ENCODE measurements at regions not wholly inside any gene's neighbourhood (a gene's known extent, or its start where the extent isn't known, plus 50 kb on each side); places are given as distances from the start of the nearest gene placed in this dataset.
"Not testable (repeated sequence)": the region's sequence is repeated elsewhere in the genome, so short reads cannot be mapped to it uniquely, and the experiment has no call there.

DNA sequence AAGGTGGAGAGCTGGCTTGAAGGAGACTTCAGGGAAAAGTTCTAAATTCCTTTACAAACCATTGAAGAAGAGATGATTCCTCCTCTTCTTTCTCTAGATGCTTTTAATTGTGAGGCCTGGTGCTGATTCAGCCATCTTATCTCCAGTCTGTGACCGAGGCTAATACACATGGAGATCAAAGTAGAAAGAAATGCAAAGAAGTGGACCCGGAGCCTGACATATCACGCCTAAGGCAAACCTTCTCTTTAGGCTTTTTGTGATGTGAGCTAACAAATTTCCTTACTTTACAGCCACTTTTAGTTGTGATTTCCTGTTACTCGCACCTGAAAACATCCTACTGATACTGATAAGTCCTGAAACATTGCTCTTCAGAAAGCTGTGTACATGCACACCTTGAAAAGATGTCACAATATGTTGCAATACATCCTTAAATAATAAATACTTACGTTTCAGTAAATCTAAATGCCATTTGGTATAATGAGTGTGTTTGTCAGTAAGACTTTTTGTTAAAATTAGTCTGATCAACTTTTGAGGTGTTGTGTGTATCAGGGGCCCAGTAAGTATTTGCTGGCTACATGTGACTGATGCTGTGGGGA, 192.4 kb downstream of the BAMBI start:
- no peak for DNase-seq

DNA sequence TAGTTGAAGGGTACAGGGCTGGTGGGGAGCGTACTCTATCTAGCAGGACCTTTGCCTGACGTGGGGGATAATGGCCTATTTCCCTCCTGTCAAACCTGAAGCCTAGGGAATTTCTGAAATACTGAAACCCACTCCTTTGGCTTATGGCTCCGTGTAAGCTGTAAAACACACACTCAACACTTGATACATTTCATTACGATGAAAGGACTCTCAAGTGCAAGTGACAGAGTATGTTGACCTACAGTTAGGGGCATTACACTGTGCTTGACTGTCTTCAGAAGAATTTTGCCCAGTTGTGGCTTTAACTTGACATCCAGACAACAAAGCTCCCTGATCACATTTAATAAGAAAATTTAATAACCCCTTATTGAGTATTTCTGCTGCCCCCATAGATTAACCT, 194.3 kb downstream of the BAMBI start:
- DNase-seq = no peak

DNA sequence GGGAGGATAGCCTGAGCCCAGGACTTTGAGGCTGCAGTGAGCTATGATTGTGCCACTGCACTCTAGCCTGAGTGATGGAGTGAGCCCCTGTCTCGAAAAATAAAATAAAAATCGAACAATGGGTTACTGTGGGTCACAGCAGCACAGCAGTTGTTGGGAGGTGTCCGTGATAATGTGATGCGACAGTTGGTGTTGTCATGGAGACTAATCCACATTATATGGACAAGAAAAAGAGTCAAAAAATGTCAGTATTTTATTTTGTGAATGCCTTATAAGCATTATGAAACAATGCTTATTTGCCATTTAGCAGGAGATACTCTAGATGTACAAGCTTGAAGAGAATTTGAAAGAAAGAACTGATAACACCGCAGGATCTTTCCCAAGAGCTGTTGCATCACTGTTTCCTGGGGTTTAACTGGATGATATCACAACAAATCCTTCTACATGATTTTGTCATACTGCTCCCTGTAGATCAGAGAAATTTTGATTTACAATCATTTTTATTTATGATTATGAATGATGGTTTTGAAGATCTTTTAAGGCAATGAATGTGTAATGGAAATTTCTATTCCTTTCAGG, 195.4 kb downstream of the BAMBI start:
- DNase-seq = no peak

DNA sequence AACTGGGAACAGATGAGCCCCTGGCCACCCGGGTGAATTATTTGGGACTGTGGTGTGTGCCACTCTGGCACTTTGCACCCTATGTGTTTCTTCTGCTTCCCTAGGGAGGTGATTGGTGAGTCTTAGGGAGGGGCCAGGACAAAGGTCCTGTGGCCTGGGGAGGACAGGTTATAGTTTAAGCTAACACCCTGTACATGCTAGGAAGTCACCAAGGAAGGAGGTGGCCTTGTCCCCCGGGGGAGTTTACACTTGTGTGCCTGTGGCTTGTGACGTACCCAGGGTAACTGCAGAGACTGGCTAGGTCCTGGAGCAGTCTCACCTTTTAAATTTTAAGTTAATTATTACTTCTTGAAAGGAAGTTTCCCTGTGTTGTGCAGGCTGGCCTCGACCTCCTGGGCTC, 196.2 kb downstream of the BAMBI start:
- no peak for DNase-seq

DNA sequence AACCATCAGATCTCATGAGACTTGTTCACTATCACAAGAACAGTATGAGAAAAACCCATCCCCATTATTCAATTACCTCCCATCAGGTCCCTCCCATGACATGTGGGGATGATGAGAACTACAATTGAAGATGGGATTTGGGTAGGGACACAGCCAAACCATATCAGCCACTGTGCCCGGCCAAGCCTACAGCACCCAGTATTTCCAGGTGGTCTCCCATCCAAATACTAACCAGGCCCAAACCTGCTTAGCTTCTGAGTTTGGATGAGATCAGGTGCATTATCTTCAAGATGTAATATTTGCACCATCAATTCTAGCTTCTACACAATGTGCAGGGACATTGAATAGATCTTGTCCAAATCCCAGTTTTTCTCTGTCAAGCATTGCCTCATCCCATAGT, 196.9 kb downstream of the BAMBI start:
- DNase-seq = no peak

DNA sequence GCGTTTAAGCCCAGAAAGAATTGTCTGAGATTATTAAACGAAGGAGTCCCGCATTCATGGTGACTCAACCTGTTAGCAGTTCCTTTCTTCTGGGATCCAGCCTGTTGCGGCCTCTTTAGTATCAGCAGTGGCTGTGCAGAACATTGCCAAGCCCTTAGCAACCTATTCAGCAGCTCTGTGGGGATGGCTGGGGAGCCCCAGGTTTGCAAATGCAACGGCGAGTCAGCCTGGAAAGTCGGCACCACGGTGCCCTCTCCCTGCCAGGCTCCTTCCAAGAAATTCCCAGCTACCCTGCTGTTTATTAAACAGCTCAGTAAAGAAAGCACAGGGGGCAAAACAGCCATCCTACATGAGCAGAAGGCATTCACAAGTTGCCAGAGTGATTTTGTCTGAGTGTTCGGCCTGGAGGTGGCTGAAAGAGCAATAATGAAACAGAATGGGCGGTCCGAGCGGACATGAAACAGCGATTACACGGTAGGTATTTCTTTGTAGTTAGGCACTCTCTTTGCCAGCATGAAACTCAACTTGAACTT, 198.3 kb downstream of the BAMBI start:
- no peak for DNase-seq

DNA sequence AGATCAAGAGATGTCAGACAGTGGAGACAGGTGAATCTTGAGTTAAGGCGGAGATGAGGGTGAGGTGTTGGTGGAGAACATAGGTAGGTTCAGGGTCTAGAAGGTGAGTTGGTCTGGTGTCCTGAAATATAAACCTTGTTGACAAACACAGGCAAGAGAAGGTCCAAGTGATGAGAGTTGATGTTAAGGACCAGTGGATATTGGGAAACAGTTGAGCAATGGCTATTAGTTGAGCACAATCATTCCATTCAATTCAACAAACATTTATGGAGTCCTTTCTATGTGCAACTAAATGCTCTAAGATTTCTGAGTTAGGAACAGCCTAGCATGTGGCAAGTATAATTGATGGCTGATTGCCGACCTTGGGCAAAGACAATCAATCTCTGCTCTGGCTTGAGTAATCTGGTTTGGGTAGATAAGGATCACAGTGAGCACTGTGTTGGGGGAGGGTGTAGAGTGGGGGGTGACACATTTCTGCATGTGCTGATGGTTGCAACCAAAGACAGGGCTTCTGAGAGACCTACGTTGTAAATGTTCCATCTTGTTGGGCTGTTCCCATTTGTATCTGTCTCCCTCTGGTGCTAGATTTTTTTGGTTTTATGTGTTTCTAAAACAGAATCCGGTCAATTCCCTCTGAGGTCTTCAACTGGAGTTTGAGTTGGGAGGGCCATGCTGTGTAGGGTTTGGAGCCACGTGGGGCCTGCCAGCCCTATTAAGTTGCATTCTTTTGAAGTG, 201.1 kb downstream of the BAMBI start:
- no peak for DNase-seq

DNA sequence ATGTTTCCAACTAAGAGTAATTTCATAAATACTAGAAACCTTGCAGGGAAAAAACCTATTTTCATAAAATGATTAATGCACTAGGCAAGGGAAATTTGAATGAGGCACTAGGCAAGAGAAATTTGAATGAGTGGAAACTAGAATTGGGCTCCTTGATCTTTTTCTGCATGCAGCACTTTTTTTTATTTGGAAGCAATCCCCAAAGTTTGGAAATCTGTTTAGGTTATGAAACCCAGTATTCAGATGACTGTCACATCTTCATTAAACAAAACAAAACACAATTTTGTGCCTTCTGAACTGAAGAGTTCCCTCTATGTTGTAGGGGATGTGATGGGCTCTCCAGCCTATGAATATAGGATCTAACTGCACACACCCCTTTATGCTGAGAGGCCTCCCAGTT, 201.9 kb downstream of the BAMBI start:
- no peak for DNase-seq

DNA sequence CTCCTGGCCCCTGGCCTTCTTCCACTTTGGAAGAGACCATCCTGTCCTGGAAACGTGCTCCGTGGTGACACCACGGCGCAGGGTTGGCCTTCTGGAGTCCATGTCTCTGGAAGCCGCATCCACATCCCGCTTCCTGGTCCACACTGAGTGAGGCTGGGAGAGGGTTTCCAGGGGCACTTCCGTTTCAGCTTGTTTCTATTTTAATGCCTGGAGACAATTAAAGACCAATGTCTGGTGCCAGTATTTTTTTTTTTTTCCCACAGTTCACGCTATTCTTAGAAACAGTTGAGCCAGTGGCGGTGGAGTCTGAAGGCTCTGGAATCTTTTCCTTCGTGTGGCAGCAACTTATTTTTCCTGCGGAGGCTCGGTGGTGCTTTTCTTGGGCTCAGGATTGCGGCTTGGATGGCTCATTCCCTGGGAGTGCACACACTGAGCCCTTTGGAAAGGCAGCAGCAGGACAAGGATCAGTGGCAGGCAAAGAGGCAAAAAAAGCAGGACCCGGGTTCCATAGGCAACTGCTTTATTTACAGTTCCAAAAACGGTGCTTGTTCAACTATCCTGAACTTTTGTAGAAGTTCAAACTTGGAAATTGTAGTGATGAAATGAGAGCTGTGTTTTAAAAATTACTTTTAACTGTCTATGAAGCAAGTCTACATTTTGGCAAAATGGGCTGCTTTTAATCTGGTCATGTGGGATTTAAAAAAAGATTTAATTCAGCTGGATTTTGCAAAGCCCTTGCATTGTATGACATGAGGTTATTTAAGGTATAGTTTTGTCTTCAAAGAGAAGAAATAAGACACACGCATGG, 202.8 kb downstream of the BAMBI start:
- DNase-seq = no peak

DNA sequence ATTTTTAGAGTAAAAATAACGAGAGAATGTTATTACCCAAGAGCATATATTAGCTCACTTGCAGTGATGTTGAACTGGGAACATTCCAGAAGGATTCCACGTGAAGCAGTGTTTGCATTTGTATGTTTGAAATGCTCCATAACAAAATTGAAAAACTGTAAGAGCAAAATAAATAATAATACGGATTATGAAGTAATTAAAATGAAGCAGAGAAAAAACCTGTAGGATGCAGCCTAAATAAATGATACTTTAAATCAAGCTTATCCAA, 203.3 kb downstream of the BAMBI start:
- DNase-seq = no peak

DNA sequence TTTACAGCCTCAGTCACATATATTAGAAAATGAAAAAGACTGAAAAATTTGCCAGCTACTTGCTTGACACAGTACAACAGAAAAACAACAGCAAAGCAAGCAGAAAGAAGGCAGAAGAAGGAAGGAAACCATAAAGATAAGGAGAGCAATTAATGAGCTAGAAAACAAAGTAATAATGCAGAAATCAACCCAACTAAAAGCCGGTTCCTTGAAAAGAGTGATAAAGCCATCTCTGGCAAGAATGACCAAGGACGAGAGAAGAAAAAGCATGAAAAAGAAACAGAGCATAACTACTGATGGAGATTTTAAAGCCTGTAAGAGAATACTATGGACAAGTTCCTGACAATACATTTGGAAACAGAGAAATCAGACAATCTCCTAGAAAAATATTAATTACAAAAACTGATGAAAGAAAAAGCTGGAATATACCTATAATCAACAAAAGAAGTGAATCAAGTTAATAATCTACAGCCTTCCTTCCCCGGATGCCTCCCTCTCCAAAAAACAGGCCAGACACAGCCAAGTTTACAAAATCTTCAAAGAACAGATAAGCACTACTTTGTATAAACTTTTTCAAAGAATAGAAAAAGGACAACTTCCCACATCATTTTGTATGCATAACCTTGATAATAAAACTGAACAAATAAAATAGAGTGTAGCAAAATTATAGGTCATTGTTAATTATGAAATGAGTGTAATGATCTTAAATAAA, 204.0 kb downstream of the BAMBI start:
- no peak for DNase-seq

DNA sequence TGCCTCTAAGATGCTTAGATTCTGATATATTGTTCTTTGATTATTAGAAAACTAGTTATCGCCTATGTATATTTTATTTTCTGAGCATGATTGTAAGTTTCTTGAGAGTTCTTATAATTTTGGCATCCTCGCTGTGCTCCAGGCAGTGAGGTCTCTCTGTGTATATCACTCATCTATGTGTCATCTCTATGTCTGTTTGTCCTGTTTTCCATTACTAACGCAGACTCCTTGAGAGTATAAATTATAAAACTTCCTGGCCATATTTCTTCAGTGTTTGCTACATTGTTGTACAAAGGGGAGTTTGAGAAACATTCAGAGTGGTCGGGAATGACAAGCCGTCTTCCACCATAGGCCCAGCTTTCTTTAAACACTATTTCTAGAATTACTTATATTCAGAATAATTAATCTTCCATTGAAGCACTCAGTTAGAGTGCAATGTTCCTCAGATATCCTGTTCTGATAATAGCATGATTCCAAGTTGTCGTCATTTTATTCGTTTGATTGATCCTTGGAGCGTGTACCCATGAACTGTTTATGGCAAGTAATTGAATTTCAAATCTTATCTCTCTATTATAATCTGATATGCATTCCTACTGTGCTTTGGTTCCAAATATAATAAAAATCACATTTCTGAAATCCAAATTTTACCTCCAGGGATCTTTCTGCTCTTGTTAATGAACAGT, 206.6 kb downstream of the BAMBI start:
- no peak for DNase-seq

DNA sequence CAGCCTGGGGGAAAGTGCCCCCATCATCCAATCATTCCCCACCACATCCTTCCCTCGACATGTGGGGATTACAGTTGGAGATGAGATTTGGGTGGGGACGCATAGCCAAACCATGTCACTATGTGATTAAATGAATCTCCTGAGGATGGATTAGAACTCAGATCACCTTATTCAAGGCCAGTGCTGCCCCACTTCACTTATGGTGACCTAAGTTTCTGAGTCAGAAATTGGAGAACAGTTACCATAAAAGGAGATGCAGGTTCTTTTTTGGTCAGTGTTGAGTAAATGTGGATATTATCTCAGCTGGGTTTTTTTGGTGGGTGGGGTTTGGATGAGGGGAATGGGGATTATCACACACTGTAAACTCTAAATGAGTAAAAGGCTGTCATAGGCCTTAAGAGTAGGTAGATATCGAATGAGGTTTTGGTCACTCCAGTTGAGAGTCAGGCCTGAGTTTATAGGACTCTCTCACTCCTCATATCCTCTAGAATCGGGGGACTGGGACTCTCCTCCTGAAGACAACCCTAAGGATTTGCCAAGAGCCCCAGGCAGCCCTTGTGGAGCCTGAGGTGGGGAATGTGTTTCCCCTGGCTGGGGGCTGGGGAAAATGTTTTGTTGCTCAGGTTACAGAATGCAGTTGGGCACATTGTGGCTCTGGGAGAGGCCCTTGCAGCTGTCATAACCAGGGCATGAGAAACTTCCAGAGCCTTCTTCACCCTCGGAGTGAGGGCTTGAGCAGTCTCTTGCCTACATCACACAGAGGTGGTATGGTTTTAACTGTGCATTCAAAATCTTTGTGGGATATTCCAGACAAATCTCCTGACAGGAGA, 213.0 kb downstream of the BAMBI start:
- no peak for DNase-seq

DNA sequence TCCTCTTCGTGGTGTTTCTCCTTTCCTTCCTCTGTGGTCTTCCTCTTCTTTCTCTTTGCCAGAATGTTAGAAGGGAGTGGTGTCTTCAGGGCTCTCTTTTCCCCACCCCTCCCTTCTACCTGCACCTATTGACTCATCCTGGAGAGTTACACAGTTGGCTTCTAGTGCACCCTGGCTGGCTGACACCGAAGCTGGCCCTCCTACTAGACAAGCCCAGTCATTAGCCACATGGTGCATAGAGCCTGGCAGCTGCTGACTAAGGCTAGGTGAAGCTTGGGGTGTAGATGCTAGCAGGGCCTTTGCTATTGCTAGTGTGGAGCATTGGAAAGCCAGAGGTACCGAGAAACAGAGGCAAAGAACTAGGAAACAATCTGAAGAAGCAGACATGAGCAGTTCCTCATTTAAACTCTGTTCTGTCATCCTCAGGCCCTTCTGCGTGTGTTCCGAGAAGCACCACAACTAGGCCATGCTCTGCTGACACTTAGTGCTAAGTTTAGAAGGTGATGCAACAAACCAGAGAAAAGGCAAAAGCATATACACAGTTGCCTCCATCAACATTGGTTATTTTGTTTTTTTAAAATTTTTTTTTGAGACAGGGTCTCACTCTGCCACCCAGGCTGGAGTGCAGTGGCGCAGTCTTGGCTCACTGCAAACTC, 213.9 kb downstream of the BAMBI start:
- no peak for DNase-seq

DNA sequence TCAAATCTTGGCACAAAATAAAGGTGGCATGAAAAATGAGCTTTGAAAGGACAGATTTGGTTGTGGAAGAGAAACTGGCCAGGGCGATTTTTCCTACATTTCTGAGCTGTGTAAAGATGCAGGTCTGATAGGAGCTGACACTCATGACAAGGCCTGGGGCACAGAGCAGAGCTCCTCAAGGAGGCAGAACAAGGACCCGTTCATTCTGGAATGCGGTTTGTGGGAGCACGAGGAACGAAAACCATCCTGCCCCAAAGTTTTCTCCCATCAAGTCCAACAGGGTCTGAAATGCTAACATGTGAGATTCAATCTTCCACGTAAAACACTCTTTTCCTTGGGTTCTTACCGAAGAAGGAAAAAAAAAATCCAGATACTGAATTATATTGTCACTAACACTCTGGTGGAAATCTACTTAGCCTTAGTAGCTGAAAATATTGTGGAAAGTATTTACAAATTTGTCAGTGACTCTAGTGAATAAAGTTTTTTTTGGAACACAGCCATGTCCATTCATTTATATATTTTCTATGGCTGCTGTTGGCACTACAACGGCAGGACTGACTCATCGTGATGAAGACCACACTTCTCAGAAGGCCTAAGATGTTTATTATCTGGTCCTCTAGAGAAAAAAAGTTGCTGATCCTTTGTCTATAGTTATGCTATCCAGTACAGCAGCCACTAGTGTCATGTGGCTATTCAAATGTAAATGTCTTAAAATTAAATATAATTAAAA, 215.7 kb downstream of the BAMBI start:
- no peak for DNase-seq

DNA sequence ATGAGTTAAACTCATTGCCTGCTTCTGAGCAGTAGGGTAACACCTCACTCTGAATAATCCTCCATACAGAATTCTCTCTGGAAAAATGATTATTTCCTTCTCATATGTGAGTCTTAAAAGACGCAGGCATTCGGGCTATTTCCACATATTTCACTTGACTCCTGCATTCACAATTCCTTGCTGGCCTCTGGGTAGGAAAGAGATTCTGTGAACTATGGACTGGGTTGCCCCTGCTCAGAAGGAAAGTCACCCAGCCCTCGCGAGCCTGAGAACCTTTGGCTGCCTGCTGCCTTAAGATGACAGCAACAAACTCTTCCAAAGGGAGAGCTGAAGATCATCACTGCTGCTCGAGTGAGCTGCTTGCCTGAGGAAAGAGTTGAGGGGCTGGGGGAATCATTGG, 216.8 kb downstream of the BAMBI start:
- no peak for DNase-seq

DNA sequence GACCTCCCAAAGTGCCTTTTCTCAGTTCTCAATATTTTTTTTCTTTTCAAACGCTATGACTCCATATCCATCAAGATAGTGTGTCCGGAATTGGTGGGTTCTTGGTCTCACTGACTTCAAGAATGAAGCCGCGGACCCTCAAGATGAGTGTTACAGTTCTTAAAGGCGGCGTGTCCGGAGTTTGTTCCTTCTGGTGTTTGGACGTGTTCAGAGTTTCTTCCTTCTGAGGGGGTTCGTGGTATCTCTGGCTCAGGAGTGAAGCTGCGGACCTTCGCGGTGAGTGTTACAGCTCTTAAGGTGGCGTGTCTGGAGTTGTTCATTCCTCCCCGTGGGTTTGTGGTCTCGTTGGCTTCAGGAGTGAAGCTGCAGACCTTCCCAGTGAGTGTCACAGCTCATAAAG, 218.3 kb downstream of the BAMBI start:
- DNase-seq = not testable (repeated sequence)

DNA sequence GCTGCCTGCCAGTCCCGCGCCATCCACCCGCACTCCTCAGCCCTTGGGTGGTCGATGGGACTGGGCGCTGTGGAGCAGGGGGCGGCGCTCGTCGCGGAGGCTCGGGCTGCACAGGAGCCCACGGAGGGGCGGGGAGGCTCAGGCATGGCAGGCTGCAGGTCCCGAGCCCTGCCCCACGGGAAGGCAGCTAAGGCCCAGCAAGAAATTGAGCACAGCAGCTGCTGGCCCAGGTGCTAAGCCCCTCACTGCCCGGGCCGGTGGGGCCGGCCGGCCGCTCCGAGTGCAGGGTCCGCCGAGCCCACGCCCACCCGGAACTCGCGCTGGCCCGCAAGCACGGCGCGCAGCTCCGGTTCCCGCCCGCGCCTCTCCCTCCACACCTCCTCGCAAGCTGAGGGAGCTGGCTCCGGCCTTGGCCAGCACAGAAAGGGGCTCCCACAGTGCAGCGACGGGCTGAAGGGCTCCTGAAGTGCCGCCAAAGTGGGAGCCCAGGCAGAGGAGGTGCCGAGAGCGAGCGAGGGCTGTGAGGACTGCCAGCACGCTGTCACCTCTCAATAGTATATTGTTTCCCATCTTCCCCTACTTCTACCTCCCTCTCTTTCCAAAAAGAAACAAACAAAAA, 219.6 kb downstream of the BAMBI start:
- not testable (repeated sequence) for DNase-seq

DNA sequence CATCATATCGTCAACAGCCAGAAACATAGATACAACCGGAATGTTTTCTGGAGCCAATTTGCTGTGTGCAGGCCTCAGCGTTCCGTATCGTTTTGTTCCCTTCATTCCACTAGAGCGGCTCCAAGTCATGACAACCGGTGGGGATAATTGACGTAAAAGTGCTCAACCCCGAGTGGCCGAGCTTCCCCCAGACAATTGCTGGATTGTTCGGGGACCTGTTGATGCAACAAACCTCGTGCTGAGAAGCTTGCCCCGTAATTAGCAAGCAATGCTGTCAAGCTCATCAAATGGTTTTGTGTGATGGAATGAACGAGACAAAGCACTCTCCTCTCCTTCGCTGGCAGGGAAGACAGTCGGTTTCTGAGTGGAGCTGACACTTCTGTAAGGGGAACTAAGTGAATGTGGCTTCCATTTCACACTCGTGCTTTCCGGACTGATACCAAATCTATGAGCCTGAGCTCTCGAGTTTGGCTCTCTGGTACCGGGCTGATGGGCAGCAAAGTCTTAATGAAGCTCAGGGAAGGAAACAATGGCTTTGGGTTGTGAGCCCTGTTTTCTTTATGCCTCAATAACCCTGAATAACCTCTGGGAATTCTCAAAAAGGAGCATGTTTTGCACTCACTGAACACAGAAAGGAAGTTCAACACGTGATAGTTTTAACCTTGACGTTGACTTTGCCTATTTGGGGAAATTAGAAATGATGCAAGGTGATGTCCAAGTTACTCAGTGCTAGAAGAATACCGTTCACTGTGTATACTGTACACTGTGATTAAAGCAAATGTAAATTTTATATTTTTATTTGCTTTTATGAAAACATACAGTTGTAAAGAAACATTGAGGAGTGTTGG, 220.5 kb downstream of the BAMBI start:
- DNase-seq = no peak

Measured in stimulated activated naive CD4-positive, alpha-beta T cell treated with Interleukin-2 at 50 U/mL for 16 hours (primary cell).